ENCODE measurements at regions not wholly inside any gene's neighbourhood (a gene's known extent, or its start where the extent isn't known, plus 50 kb on each side); places are given as distances from the start of the nearest gene placed in this dataset.
"Not testable (repeated sequence)": the region's sequence is repeated elsewhere in the genome, so short reads cannot be mapped to it uniquely, and the experiment has no call there.

- not testable (repeated sequence) for DNase-seq
Measured at GRCh38 chr20:48020696-48021095, 235.4 kb upstream of the SULF2 start.

GRCh38 chr20:48019940-48020339 lies 234.7 kb upstream of the SULF2 start:
- no peak for DNase-seq

GRCh38 chr20:48019496-48019895 lies 234.2 kb upstream of the SULF2 start:
- no peak for DNase-seq

GRCh38 chr20:48018851-48019250 lies 233.6 kb upstream of the SULF2 start:
- DNase-seq, result not testable (repeated sequence)

- DNase-seq, result no peak
Measured at GRCh38 chr20:48017992-48018391, 232.7 kb upstream of the SULF2 start.

- DNase-seq, result no peak
Measured at GRCh38 chr20:48017509-48017908, 232.2 kb upstream of the SULF2 start.

- DNase-seq, result no peak
Measured at GRCh38 chr20:48015943-48016723, 230.9 kb upstream of the SULF2 start.

GRCh38 chr20:48015141-48015910 lies 230.0 kb upstream of the SULF2 start:
- no peak for DNase-seq

- DNase-seq, result no peak
Measured at GRCh38 chr20:48012401-48012974, 227.2 kb upstream of the SULF2 start.

GRCh38 chr20:48011025-48011424 lies 225.7 kb upstream of the SULF2 start:
- no peak for DNase-seq

- DNase-seq, result no peak
Measured at GRCh38 chr20:48010623-48011022, 225.3 kb upstream of the SULF2 start.

- DNase-seq, result no peak
Measured at GRCh38 chr20:48008850-48009515, 223.7 kb upstream of the SULF2 start.

GRCh38 chr20:48007351-48007750 lies 222.1 kb upstream of the SULF2 start:
- DNase-seq, result peak; percentile 15 to 49 (median 31)

GRCh38 chr20:48006036-48006833 lies 221.0 kb upstream of the SULF2 start:
- DNase-seq, result peak in 1 of 3 donors; percentile 10

GRCh38 chr20:48003021-48003420 lies 217.7 kb upstream of the SULF2 start:
- no peak for DNase-seq

GRCh38 chr20:48002517-48002970 lies 217.3 kb upstream of the SULF2 start:
- peak; percentile 33 to 46 (median 40) for DNase-seq

- DNase-seq, result peak; percentile 51 to 59 (median 58)
Measured at GRCh38 chr20:47999166-47999565, 213.9 kb upstream of the SULF2 start.

GRCh38 chr20:47998736-47999135 lies 213.5 kb upstream of the SULF2 start:
- DNase-seq, result peak; percentile 48 to 67 (median 56)

- no peak for DNase-seq
Measured at GRCh38 chr20:47995661-47996060, 210.4 kb upstream of the SULF2 start.

- no peak for DNase-seq
Measured at GRCh38 chr20:47993817-47994216, 208.5 kb upstream of the SULF2 start.

- DNase-seq, result no peak
Measured at GRCh38 chr20:47993035-47993755, 207.9 kb upstream of the SULF2 start.

All from suppressor macrophage treated with lipopolysaccharide for 1 hour (primary cell).